ENCODE measurements at regions not wholly inside any gene's neighbourhood (a gene's known extent, or its start where the extent isn't known, plus 50 kb on each side); places are given as distances from the start of the nearest gene placed in this dataset.

GRCh38 chr2:121004359-121004758 is 268.7 kb downstream of the GLI2 start:
- TF ChIP-seq POLR2A (IDR thresholded peaks at IDR 0.05; ENCODE audit: low read length) (no peak), ZFP36 (IDR thresholded peaks at IDR 0.05; ENCODE audit: borderline replicate concordance, partially characterized antibody) (no peak), EP300 (IDR thresholded peaks at IDR 0.05) (no peak), KDM5A (IDR thresholded peaks at IDR 0.05) (no peak), MAX (IDR thresholded peaks at IDR 0.05) (no peak), RAD21 (conservative IDR thresholded peaks at IDR 0.05 in 1 of 2, IDR thresholded peaks at IDR 0.05 in 1 of 2) (no peak), RFX5 (IDR thresholded peaks at IDR 0.05) (no peak), ELK1 (IDR thresholded peaks at IDR 0.05; ENCODE audit: low read depth, low read length) (no peak), JUN (IDR thresholded peaks at IDR 0.05) (no peak), GATA3 (IDR thresholded peaks at IDR 0.05; ENCODE audit: borderline replicate concordance) (no peak), FOXS1 (CRISPR knock-in tag; IDR thresholded peaks at IDR 0.05) (no peak)
- TF ChIP-seq, protein P1, sequence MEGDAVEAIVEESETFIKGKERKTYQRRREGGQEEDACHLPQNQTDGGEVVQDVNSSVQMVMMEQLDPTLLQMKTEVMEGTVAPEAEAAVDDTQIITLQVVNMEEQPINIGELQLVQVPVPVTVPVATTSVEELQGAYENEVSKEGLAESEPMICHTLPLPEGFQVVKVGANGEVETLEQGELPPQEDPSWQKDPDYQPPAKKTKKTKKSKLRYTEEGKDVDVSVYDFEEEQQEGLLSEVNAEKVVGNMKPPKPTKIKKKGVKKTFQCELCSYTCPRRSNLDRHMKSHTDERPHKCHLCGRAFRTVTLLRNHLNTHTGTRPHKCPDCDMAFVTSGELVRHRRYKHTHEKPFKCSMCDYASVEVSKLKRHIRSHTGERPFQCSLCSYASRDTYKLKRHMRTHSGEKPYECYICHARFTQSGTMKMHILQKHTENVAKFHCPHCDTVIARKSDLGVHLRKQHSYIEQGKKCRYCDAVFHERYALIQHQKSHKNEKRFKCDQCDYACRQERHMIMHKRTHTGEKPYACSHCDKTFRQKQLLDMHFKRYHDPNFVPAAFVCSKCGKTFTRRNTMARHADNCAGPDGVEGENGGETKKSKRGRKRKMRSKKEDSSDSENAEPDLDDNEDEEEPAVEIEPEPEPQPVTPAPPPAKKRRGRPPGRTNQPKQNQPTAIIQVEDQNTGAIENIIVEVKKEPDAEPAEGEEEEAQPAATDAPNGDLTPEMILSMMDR (IDR thresholded peaks at IDR 0.05), result no peak
- TF ChIP-seq, protein P2, sequence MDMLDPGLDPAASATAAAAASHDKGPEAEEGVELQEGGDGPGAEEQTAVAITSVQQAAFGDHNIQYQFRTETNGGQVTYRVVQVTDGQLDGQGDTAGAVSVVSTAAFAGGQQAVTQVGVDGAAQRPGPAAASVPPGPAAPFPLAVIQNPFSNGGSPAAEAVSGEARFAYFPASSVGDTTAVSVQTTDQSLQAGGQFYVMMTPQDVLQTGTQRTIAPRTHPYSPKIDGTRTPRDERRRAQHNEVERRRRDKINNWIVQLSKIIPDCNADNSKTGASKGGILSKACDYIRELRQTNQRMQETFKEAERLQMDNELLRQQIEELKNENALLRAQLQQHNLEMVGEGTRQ (IDR thresholded peaks at IDR 0.05), result no peak
